VCaP (cell line): ENCODE measurements at regions not wholly inside any gene's neighbourhood (a gene's known extent, or its start where the extent isn't known, plus 50 kb on each side); places are given as distances from the start of the nearest gene placed in this dataset.

Experiments
- H3K27ac ChIP-seq: fragments of 450-650 bp; 2 replicates; pipeline ENCODE4 v1.5.1; 2017
- TF ChIP-seq, protein P1 (sequence below): fragments of 450-650 bp; conservative IDR thresholded peaks from 2 replicates; pipeline ENCODE4 v1.5.1; 2017; ENCODE audit warnings: mild to moderate bottlenecking, moderate library complexity

DNA sequence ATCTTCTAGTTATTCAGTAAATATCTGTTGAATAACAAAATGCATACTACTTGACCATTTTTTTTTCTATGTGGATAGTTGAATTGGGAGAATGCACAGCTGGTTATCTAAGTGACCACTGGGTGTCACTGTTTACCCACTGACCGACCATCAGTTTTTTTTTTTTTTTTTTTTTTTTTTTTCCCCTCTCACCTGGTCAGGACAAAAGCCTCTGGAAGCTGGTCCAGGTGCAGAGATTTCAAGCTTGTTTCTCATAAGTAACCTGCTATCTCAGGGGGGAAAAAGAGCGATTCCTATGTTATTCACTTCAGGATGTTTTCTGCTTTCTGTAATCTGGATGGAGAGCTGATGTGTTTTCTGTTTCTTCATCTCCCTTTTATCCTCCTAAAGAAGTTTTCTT lies 256.0 kb downstream of the DCDC2C start:
- no peak overlapping the region for H3K27ac ChIP-seq
- TF ChIP-seq, protein P1, sequence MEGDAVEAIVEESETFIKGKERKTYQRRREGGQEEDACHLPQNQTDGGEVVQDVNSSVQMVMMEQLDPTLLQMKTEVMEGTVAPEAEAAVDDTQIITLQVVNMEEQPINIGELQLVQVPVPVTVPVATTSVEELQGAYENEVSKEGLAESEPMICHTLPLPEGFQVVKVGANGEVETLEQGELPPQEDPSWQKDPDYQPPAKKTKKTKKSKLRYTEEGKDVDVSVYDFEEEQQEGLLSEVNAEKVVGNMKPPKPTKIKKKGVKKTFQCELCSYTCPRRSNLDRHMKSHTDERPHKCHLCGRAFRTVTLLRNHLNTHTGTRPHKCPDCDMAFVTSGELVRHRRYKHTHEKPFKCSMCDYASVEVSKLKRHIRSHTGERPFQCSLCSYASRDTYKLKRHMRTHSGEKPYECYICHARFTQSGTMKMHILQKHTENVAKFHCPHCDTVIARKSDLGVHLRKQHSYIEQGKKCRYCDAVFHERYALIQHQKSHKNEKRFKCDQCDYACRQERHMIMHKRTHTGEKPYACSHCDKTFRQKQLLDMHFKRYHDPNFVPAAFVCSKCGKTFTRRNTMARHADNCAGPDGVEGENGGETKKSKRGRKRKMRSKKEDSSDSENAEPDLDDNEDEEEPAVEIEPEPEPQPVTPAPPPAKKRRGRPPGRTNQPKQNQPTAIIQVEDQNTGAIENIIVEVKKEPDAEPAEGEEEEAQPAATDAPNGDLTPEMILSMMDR: peak; percentile 86

DNA sequence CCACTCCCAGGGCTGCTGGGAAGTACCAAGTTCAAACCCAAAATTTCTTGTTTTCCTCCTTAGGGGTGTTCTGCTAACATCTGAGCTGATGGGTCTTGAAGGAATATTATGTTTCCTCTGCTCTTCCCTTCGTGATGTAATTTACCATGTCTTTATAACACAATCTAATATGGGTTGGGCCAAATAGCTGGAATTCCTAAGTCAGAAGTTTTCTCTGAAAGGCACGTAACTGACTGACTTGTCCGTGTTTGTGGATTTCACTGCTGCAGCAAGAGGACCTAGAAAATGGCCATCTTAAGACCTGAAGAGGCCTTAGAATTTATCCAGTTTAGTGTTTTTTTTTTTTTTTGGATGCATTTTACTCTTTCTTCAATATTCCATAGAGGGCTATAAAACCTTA lies 256.7 kb downstream of the DCDC2C start:
- TF ChIP-seq, protein P1: no peak
- no peak overlapping the region for H3K27ac ChIP-seq

DNA sequence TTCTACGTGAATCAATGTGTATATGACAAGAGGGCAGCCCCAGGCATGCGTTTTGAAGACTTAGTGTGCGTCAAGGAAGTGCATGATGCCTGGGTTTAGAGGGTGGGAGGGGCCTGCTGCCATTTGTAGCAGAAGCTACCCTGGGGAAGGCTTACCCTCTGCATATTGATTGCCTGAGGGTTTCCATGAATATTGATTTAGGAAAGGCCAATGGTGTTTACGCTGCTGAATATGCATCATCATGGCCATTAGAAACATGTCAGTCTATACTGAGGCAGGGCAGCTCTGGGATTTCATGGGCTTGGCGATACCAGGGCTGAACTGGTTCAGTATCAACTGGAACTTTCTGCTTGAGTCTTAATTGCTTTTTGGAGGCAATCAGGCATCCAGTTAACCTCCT lies 259.3 kb downstream of the DCDC2C start:
- TF ChIP-seq, protein P1: no peak
- no peak overlapping the region for H3K27ac ChIP-seq

DNA sequence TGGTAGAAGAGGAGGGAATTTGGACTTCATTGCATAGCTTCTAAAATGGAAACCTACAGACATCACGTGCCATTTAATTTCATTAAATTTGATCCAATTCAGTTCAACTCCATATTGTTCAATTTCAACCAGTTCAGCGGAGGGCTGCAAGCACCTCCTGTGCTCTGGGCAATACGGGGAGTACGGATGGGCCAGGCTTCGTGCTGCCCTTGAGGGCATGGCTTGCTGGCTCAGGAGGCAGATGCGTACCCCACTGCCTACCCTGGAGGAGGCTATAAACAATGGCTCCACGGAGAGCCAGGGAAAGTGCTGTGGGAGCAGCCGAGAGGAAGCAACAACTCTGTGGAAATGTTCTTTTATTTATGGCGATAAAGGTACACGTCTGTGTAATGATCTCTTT lies 261.8 kb downstream of the DCDC2C start:
- H3K27ac ChIP-seq: no peak overlapping the region
- TF ChIP-seq, protein P1: no peak

DNA sequence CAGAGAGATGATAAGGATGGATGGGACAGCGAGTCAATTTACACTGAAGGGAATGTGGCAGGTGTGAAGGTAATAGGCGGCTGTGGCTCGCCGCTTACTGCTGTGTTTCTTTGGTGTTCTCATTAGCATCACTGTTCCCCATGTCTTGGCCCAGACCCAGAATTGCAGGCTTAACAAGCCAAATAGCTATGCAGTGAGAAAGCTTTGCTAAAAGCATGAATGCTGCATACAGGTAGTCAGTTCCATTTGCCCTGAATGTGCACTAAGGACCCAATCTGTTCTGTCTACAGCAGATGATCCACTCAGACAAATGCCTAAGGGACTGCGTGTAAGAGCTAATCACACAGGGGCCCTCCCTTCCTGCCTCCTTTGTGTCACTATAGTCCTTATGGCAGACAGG lies 262.6 kb downstream of the DCDC2C start:
- TF ChIP-seq, protein P1: no peak

DNA sequence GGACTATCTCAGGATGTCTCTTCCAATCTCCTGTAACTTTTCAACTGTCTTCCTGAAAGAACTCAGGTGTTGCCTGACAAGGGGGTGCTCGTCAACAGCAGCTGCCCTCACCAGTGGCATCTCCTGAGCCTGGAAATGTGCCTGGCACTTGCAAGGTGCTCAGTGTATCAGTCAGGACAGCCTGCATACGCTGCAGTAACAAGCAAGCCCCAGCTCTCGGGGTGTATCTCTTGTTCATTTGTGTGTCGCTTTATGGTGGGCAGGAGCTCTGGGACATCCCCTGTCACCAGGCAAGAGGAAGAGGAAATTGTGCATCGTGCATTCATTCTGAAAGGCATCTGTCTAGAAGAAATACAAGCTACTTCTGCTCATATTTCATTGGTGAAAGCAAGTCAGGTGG lies 263.1 kb downstream of the DCDC2C start:
- TF ChIP-seq, protein P1: no peak
- H3K27ac ChIP-seq: no peak overlapping the region

More for the DNA sequence above, 262.6 kb downstream of the DCDC2C start:
- no peak overlapping the region for H3K27ac ChIP-seq

DNA sequence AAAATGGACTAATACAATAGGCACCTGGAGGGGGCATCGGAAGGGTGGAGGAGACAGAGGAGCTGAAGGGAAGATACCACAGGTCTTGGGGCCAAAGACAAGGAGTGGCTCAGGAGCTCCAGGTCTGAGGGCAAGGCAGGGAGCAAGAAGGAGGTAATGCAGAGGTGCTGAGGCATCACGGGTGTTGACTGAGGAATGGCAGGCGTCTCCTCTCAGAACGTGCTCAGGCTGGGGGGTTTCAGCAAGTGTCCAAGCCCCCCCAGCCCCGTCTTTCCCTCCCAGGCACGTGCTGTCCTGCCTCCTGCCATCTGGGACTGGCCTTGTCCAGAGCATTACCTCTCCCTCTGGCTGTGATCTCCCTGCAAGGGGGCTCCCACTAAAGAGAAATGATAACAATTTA lies 265.4 kb downstream of the DCDC2C start:
- H3K27ac ChIP-seq: no peak overlapping the region
- TF ChIP-seq, protein P1: no peak
